Neural cell (in vitro differentiated cells): ENCODE measurements at regions not wholly inside any gene's neighbourhood (a gene's known extent, or its start where the extent isn't known, plus 50 kb on each side); places are given as distances from the start of the nearest gene placed in this dataset.

ENCODE experiments used
- CTCF ChIP-seq: fragments of 450-650 bp; IDR thresholded peaks from 2 replicates; pipeline ENCODE4 v1.5.1; 2014; ENCODE audit warnings: antibody characterized with exemption, mild to moderate bottlenecking, moderate library complexity; ENCODE audit not compliant: poor library complexity, severe bottlenecking
- EP300 ChIP-seq: fragments of 450-650 bp; conservative IDR thresholded peaks from 2 replicates; pipeline ENCODE4 v1.6.1; 2014; ENCODE audit warnings: antibody characterized with exemption, mild to moderate bottlenecking, moderate library complexity; ENCODE audit not compliant: poor library complexity, severe bottlenecking
- EZH2 ChIP-seq: fragments of 200-600, 300-800 bp; shearing (Covaris generic), sonication (generic); IDR thresholded peaks from 2 replicates; pipeline ENCODE4 v1.6.1; 2014; ENCODE audit warnings: antibody characterized with exemption, low read length, borderline replicate concordance, mild to moderate bottlenecking; ENCODE audit not compliant: insufficient read depth, poor library complexity, severe bottlenecking
- MXI1 ChIP-seq: fragments of 450-650 bp; conservative IDR thresholded peaks from 2 replicates; pipeline ENCODE4 v1.6.1; 2014; ENCODE audit warnings: antibody characterized with exemption, mild to moderate bottlenecking; ENCODE audit not compliant: poor library complexity, severe bottlenecking
- POLR2AphosphoS5 ChIP-seq: IDR thresholded peaks from 2 replicates; pipeline ENCODE4 v1.6.1; 2012
- RAD21 ChIP-seq: fragments of 450-650 bp; conservative IDR thresholded peaks from 2 replicates; pipeline ENCODE4 v1.6.1; 2014; ENCODE audit warnings: antibody characterized with exemption, mild to moderate bottlenecking, moderate library complexity
- REST ChIP-seq: IDR thresholded peaks from 2 replicates; pipeline ENCODE4 v1.6.1; 2012; ENCODE audit warnings: borderline replicate concordance
- SMC3 ChIP-seq: fragments of 450-650 bp; conservative IDR thresholded peaks from 2 replicates; pipeline ENCODE4 v1.6.1; 2014; ENCODE audit warnings: antibody characterized with exemption, mild to moderate bottlenecking, moderate library complexity; ENCODE audit not compliant: poor library complexity

- no peak for TF ChIP-seq EZH2
- TF ChIP-seq CTCF = no peak
- TF ChIP-seq MXI1 = no peak
- TF ChIP-seq EP300 = no peak
- no peak for TF ChIP-seq REST
- TF ChIP-seq POLR2AphosphoS5 = no peak
- no peak for TF ChIP-seq SMC3
- TF ChIP-seq RAD21 = no peak
Observed at GRCh38 chr16:9594047-9594446, 502.6 kb downstream of the HAPSTR1 start.
